ENCODE measurements at regions not wholly inside any gene's neighbourhood (a gene's known extent, or its start where the extent isn't known, plus 50 kb on each side); places are given as distances from the start of the nearest gene placed in this dataset.

DNA sequence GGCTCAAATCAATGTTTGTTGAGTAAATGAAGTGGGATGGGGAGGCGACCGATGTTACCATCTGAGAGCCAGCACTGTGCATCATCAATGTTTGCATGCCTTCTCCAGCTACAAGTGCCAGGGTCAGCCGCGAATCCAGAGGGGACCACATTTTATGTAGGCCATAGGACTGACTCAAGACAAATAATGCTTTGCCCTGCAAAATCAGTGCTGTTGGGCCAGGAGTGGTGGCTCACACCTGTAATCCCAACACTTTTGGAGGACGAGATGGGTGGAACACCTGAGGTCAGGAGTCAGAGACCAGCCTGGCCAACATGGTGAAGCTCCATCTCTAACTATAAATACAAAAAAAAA is 53.1 kb upstream of the WSB1 start:
- TF ChIP-seq EZH2 (IDR thresholded peaks at IDR 0.05; ENCODE audit: low read length, unreplicated experiment) (no peak), CTCF (conservative IDR thresholded peaks at IDR 0.05; ENCODE audit: low read depth, low read length) (no peak), EZH2phosphoT487 (IDR thresholded peaks at IDR 0.05; ENCODE audit: borderline replicate concordance, low read length) (no peak)
